ENCODE measurements at regions not wholly inside any gene's neighbourhood (a gene's known extent, or its start where the extent isn't known, plus 50 kb on each side); places are given as distances from the start of the nearest gene placed in this dataset.
"Not testable (repeated sequence)": the region's sequence is repeated elsewhere in the genome, so short reads cannot be mapped to it uniquely, and the experiment has no call there.

- DNase-seq = no peak
Observed at GRCh38 chr5:71910741-71911140, 191.7 kb downstream of the CARTPT start.

- no peak for DNase-seq
Observed at GRCh38 chr5:71912021-71912420, 192.9 kb downstream of the CARTPT start.

DNA sequence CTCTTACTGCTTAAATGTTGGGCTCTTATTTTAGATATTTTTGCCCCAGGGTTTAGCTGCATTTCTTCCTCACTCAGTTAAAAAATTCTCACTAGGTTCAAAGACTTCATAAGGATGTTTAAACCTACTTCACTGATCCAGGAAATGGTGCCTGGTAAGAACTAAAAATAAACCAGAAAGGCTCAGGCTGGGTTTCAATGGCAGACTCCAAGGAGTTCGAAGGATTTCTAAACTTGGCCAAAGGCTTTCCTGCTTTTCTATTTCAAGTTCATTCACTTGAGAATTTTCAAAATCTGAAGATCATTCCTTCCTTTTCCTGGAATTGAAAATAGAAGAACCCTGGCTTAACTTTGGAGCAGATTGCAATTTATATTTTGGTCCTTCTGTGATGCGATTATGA lies 193.0 kb upstream of the MAP1B start:
- no peak for DNase-seq

DNA sequence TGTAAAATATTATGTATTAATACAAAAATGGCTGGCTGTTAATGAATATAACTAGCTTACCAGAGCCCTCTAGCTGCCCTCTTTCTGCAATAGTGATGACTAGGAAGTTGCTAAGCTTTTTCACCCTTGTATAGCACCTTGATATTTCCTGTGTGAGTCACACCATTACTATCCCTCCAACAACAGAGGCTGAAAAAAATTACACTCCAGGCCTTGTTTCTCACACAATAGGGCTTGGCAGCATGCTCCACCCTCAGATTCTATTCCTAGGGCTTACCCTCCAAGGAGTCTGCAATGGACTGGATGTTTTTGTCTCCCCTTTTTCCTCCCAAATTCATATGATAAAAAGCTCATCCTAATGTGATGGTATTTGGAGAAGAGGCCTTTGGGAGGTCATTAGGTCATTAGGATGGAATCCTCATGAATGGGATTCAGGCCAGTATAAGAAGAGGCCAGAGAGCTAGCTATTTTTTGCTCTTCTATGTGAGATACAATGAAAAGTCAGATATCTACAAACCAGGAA lies 184.6 kb upstream of the MAP1B start:
- no peak for DNase-seq

GRCh38 chr5:71923755-71924154 lies 183.5 kb upstream of the MAP1B start:
- DNase-seq = no peak

DNA sequence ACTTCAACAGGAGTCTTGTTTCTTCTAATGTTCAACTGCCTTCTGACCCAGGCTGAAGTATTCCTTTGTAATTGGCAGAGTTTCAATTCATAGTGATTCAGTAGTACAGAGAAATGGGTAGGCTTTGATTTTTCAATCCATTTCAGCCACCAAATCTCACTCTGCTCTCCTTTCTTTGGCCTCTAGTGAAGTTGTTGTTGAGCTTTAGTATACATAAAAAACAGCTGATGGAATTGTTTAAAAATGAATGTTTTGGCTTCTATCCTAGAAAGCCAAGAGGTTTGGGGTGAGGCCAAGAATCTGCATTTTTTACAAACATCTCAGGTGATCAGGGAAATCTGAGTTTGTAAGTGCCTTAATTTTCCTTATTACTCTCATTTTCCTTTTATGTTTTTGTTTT lies 182.9 kb upstream of the MAP1B start:
- DNase-seq = no peak

DNA sequence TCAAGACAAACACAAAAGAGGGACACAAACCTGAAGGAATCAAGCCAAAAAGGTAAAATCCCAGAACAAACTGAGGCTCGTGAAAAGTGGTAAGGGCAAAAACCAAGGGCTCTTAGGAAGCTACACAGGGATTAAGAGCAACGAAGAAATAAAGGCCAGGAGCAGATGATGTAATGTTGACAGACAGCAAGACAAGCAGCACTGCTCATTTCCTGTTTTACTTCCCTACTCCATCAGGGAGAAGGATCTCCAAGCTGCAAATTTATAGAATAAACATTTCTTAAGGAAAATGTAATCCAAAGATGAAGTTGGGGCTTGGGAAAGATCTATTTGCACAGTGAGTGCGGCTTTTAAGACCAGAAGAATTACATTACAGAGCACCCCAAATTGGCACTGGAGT lies 182.3 kb upstream of the MAP1B start:
- DNase-seq = no peak

- DNase-seq = no peak
Observed at GRCh38 chr5:71925608-71926091, 181.6 kb upstream of the MAP1B start.

DNA sequence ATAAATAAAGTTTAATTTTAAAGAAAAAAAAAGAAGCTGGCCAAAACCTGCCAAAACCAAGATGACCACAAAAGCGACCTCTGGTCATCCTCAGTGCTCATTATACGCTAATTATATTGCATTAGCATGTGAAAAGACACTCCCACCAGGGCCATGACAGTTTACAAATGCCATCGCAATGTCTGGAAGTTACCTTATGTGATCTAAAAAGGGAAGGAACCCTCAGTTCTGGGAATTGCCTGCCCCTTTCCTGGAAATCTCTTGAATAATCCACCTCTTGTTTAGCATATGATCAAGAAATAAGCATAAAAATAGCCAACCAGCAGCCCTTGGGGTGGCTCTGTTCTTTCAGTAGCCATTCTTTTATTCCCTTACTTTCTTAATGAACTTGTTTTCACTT lies 178.3 kb upstream of the MAP1B start:
- no peak for DNase-seq

DNA sequence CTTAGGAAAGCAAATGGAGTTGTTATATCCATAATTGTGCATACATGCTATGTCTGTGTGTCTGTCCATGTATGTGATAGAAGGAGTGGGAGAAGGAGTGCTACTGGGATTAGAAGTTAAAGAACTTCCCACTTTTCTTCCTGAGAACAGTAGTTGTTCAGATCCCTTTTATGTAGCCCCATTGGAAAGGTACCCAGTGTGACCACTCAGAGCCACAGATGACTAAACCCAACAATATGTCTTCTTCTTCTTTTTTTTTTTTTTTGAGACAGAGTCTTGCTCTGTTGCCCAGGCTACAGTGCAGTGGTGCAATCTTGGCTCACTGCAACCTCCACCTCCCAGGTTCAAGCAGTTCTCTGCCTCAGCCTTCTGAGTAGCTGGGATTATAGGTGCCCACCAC lies 176.7 kb upstream of the MAP1B start:
- not testable (repeated sequence) for DNase-seq

DNA sequence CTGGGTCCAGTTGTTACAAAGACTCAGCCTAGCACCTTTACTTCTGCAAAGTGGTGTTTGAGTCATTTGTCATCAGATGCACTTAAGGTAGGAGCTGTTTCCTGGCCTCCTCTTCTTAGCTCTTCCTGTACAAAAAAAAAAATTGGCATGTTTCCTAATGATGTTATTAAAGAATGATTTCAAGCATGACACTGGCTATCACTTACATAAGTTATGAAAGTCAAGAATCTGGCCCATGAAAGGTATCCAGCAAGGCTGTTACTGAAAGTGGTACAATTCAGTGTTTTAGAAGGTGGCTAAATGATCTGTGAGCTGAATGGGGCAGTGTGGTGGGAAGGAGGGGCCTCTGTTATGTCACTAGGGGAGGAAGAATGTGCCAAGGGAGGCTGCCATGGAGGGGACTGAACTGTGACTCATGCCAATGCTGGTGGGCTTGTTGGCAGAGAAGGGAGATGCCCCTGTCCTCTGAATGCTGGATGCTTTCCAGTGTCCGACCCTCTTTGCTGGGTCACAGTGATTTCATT lies 175.1 kb upstream of the MAP1B start:
- DNase-seq = no peak

- DNase-seq = no peak
Observed at GRCh38 chr5:71932655-71933338, 174.5 kb upstream of the MAP1B start.

- no peak for DNase-seq
Observed at GRCh38 chr5:71934322-71934721, 173.0 kb upstream of the MAP1B start.

DNA sequence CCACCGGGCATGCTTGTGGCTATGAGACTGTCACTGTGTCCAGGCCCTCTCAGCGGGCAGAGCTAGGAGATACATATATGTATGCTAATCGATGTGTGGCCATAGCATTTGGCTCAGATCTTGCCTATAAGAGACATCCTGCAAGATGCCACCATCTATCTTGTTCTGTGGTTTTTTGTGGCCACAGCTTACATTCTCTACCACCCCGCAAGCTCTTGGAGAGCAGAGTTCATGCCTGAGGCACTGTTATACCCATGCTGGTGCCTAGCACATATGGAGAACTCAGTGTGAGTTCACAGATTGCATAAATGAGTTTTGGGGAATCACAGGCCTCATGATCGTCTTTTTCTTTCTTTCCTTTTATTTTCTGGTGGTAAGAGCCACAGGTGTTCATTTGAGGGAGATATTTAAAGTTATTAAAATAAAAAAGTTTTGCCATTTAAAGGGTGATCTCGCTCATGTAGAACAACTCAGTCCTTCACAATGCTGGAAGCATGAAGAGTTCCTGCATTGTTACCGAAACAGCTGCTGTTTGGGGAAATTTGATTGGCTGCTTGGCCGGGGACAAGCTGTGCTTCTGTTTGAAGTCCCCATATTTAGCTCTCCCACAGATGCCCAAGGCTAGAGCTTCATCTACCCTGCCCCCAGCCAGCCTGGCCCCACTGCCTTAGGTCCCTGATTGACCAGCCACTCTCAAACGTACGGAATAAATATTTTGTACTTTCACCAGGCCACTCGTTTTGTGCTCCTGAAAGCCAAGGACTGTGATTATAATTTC lies 169.2 kb upstream of the MAP1B start:
- no peak for DNase-seq

DNA sequence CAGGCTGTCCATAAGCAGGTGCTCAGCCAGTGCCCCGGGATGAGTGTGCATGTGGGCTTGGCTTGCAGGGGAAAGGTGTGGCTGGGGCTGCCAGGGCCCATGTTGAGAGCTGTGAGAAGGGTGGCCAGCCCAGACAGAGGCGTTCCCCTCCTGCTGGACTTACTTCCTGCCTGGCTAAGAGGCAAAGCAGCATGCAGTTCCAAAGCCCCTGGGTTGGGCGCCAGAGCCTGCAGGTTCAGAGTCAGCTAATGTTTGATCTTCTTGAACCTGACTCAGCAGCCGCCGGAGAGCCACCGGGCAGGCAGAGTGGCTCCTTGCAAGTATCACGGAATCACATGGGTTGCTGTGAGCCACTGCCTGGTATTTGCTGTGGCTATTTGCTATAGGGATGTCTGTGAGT lies 168.4 kb upstream of the MAP1B start:
- DNase-seq = no peak

DNA sequence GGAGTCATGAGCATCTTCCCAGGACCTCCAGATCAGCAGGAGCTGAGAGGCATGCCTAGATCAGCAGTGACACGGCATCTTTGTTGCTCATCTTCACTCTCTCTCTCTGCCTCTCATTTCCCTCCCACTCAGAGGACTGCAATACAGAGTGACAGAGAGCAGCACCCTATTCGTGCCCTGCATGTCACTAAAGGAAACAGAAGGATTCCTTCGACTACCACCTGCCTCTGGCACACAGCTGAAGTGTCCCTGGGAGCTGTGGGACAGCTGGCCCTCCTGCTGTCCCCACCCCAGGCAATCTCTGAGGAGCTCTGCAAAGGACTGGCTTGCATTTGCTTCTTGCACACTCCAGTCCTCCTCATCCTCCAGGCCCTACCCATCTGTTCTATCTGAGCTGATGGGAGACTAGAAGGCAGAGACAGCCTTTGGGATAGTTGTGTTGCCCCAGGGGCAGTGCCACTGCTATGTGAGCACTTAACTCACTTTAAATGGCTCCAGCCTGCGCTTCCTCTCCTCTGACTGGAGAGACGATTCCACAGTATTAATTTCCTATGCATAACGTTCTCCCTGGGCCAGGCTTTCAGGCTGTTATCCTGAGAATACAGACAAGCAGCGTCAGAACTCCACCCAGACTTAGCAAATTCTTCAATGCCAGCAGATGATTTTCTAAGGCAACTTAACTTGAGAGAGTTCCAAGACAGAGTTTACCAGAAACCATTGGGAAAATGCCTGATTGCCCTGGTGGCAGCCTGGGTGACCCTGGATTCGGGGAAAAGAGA lies 167.6 kb upstream of the MAP1B start:
- no peak for DNase-seq

DNA sequence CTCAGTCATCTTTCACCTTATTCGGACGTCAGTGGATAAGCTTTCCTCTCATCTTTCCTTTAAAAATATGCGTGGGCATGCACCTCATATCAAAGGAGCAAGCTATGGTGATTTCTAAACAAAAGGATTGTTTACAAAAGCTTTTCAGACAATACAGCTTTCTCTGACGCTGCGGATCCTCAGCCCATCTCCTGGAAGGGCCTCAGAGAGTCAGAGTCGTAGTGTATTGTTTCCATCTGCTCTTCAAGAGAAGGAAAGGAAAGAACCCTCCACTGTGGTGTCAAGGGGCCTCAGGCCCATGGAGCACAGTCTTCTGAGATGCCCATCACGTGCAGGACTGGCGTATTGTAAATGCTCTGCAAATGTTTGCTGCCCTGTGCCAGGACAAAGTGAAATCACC lies 163.4 kb upstream of the MAP1B start:
- DNase-seq = no peak

DNA sequence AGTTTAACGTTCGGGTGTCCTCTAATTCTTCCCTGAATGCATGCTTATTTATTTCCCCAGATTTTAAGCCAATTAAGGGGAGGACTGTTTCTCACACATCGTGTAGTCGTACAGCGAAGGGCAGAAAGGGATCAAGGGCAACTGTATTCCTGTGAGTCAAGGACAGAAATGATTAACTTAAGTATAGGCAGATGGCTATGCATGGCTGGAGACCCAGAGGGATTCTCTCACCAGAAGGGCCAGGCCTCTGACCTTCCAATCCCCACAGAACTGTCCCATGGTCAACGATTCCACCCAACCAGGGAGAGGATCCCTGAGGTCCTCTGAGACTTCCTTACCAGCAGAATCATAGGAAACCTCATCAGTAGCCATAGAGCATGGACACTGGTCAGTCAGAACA lies 161.8 kb upstream of the MAP1B start:
- no peak for DNase-seq

DNA sequence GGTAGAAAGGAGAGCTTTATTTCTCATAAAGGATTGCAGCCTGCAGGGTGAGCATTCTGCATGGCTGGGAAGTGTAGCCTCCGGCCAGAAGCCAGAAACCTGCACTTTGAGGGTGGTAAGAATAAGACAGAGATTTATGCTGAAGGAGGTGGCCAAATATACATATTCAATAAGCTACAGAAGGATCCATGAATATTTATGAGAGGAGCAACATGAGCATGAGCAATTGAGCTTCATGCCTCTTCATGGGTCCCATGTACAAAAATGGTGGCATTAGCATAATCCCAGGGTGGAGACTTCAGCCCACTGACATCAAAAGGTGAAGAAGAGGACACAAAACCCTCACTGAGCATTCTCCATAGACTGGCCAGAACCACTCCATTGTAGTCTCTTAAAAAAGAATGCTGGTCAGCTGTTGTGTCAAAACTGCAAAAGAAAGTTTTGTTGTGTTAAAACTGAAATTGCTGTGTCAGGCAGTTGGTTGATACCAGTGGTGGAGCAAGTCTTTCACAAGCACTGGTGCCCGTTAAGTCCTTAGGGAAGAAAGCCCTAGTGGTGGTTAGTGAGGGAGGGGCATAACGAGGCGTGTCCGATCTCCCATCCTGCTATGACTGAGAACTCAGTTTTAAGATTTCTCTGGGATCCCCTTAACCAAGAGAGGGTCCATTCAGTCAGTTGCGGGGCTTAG lies 160.8 kb upstream of the MAP1B start:
- DNase-seq = no peak

- no peak for DNase-seq
Observed at GRCh38 chr5:71948206-71948605, 159.1 kb upstream of the MAP1B start.

GRCh38 chr5:71949772-71950171 lies 157.5 kb upstream of the MAP1B start:
- no peak for DNase-seq

- DNase-seq = no peak
Observed at GRCh38 chr5:71953866-71954265, 153.4 kb upstream of the MAP1B start.

DNA sequence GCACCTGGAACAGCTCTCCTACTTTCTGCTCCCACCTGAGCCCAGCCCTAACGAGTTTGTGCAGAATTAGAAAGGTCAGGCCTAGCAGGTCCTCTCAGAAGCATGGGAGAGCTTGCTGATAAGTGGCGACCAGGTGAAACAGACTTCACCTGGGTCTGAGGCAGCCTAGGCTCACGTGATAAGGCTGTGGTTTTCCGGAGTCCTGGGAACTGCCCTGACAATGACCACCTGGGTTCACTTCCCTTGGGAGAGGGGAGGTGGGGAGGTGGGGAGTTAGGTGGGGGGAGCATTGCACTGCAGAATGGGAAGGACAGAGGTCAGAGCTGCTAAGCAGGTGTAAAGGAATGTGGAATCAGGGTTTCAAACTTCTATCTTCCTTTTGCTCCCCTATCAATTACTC lies 152.9 kb upstream of the MAP1B start:
- DNase-seq = no peak

Measured in effector CD4-positive, alpha-beta T cell (primary cell).